ENCODE measurements at regions not wholly inside any gene's neighbourhood (a gene's known extent, or its start where the extent isn't known, plus 50 kb on each side); places are given as distances from the start of the nearest gene placed in this dataset.

DNA sequence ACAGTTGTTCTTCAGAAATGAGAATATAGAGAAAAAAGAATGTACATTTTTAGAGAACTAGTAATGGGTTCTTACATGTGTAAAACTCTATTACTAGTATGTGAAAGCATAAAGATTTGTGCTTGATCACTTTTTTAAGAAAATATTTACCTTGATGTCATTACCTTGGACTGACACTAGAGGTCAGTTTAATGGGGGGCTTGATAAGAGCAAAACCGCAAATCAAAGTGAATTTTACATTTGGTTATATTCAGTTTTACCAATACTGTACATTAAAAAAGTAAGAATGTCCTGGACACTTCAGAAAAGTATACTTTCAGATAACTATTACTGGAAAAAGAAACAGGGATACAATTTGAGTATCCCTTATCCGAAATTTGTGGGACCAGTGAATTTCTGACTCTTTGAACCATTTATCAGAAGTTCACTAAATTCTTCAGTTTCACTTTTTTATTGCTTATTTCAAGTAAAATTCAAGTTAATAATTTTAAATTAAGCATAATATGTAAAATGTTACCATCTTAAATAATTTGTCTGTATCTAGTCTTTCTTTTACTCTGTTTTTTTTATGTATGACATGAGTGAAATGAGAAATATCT lies 1149.5 kb downstream of the DSC3 start:
- H3K27ac Mint-ChIP-seq (ENCODE audit: unreplicated experiment): no peak overlapping the region
- POLR2A ChIA-PET: no interaction called here
- TF ChIP-seq, protein P1, sequence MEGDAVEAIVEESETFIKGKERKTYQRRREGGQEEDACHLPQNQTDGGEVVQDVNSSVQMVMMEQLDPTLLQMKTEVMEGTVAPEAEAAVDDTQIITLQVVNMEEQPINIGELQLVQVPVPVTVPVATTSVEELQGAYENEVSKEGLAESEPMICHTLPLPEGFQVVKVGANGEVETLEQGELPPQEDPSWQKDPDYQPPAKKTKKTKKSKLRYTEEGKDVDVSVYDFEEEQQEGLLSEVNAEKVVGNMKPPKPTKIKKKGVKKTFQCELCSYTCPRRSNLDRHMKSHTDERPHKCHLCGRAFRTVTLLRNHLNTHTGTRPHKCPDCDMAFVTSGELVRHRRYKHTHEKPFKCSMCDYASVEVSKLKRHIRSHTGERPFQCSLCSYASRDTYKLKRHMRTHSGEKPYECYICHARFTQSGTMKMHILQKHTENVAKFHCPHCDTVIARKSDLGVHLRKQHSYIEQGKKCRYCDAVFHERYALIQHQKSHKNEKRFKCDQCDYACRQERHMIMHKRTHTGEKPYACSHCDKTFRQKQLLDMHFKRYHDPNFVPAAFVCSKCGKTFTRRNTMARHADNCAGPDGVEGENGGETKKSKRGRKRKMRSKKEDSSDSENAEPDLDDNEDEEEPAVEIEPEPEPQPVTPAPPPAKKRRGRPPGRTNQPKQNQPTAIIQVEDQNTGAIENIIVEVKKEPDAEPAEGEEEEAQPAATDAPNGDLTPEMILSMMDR (IDR thresholded peaks at IDR 0.05; ENCODE audit: insufficient read depth in 1 of 2, low read depth in 1 of 2, low read length in 1 of 2, severe bottlenecking in 1 of 2, unreplicated experiment in 1 of 2): peak; percentile 20 to 35
- H3K4me3 Mint-ChIP-seq (ENCODE audit: unreplicated experiment): no peak overlapping the region
- no TSS peak for BruUV-seq (replicated peaks)
- H3K4me3 ChIP-seq (ENCODE audit: low read depth, low read length): no peak overlapping the region
- H3K36me3 ChIP-seq (ENCODE audit: control insufficient read depth, insufficient read depth, low read length): no peaks in the 10 kb centered on the region
- no peaks in the 10 kb centered on the region for H3K4me1 Mint-ChIP-seq (ENCODE audit: low read depth, unreplicated experiment)
- H3K9me3 ChIP-seq: no peaks in the 10 kb centered on the region
- intact Hi-C loops (cut with micrococcal nuclease; ENCODE audit: unreplicated experiment): no loop called here
- H3K36me3 Mint-ChIP-seq (ENCODE audit: insufficient read depth, unreplicated experiment): no peaks in the 10 kb centered on the region
- H3K27me3 ChIP-seq (replicated peaks; ENCODE audit: control insufficient read depth, insufficient read depth, low read length): no peaks in the 10 kb centered on the region
- CTCF ChIA-PET: no interaction called here
- no peaks in the 10 kb centered on the region for H3K4me1 ChIP-seq
- H3K27me3 Mint-ChIP-seq (ENCODE audit: insufficient read depth, unreplicated experiment): no peaks in the 10 kb centered on the region
- no peak for DNase-seq
- H3K9me3 Mint-ChIP-seq (ENCODE audit: unreplicated experiment): no peaks in the 10 kb centered on the region

DNA sequence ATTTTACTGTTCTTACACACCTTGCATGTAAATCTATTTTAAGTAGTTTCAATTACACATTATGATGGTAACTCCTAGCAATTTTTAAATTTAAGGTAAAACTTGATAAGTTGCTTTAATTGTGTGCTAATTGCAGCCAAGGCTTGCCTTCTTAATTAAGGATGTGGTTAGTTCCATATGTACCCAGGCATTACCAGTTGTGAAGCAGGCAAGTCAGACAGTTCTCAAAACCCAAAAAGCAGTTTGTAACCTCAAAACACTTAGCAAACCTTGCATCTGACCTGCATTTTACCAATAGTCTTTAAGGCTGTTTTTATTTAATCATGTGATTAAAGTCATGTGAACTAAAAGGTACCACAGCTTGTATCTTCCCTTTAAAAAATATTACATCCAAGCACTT lies 1159.4 kb downstream of the DSC3 start:
- no peaks in the 10 kb centered on the region for H3K27me3 Mint-ChIP-seq (ENCODE audit: insufficient read depth, unreplicated experiment)
- no peak for DNase-seq
- TF ChIP-seq, protein P1 (IDR thresholded peaks at IDR 0.05; ENCODE audit: insufficient read depth in 1 of 2, low read depth in 1 of 2, low read length in 1 of 2, severe bottlenecking in 1 of 2, unreplicated experiment in 1 of 2): no peak
- H3K36me3 Mint-ChIP-seq (ENCODE audit: insufficient read depth, unreplicated experiment): no peaks in the 10 kb centered on the region
- H3K27me3 ChIP-seq (replicated peaks; ENCODE audit: control insufficient read depth, insufficient read depth, low read length): no peaks in the 10 kb centered on the region
- H3K4me3 ChIP-seq (ENCODE audit: low read depth, low read length): no peak overlapping the region
- no peaks in the 10 kb centered on the region for H3K4me1 Mint-ChIP-seq (ENCODE audit: low read depth, unreplicated experiment)
- no peaks in the 10 kb centered on the region for H3K9me3 Mint-ChIP-seq (ENCODE audit: unreplicated experiment)
- ChIA-PET POLR2A (no interaction called here), CTCF (no interaction called here)
- intact Hi-C loops (cut with micrococcal nuclease; ENCODE audit: unreplicated experiment): no loop called here
- H3K36me3 ChIP-seq (ENCODE audit: control insufficient read depth, insufficient read depth, low read length): no peaks in the 10 kb centered on the region
- H3K4me3 Mint-ChIP-seq (ENCODE audit: unreplicated experiment): no peak overlapping the region
- no peaks in the 10 kb centered on the region for H3K9me3 ChIP-seq
- no TSS peak for BruUV-seq (replicated peaks)
- H3K4me1 ChIP-seq: no peaks in the 10 kb centered on the region
- H3K27ac Mint-ChIP-seq (ENCODE audit: unreplicated experiment): no peak overlapping the region

GRCh38 chr18:29882620-29883019 lies 1159.9 kb downstream of the DSC3 start:
- H3K27ac Mint-ChIP-seq (ENCODE audit: unreplicated experiment): no peak overlapping the region
- ChIA-PET POLR2A (no interaction called here), CTCF (no interaction called here)
- H3K9me3 ChIP-seq: no peaks in the 10 kb centered on the region
- DNase-seq: no peak
- intact Hi-C loops (cut with micrococcal nuclease; ENCODE audit: unreplicated experiment): no loop called here
- no peaks in the 10 kb centered on the region for H3K4me1 ChIP-seq
- H3K4me3 Mint-ChIP-seq (ENCODE audit: unreplicated experiment): no peak overlapping the region
- TF ChIP-seq, protein P1 (IDR thresholded peaks at IDR 0.05; ENCODE audit: insufficient read depth in 1 of 2, low read depth in 1 of 2, low read length in 1 of 2, severe bottlenecking in 1 of 2, unreplicated experiment in 1 of 2): no peak
- H3K9me3 Mint-ChIP-seq (ENCODE audit: unreplicated experiment): no peaks in the 10 kb centered on the region
- no peaks in the 10 kb centered on the region for H3K36me3 ChIP-seq (ENCODE audit: control insufficient read depth, insufficient read depth, low read length)
- H3K27me3 Mint-ChIP-seq (ENCODE audit: insufficient read depth, unreplicated experiment): no peaks in the 10 kb centered on the region
- BruUV-seq (replicated peaks): no TSS peak
- H3K4me3 ChIP-seq (ENCODE audit: low read depth, low read length): no peak overlapping the region
- H3K27me3 ChIP-seq (replicated peaks; ENCODE audit: control insufficient read depth, insufficient read depth, low read length): no peaks in the 10 kb centered on the region
- H3K4me1 Mint-ChIP-seq (ENCODE audit: low read depth, unreplicated experiment): no peaks in the 10 kb centered on the region
- no peaks in the 10 kb centered on the region for H3K36me3 Mint-ChIP-seq (ENCODE audit: insufficient read depth, unreplicated experiment)
